Endodermal cell (in vitro differentiated cells): ENCODE measurements at regions not wholly inside any gene's neighbourhood (a gene's known extent, or its start where the extent isn't known, plus 50 kb on each side); places are given as distances from the start of the nearest gene placed in this dataset.

Experiments
- DNase-seq: peaks from one replicate; pipeline ENCODE4 v3.0.0-alpha.2; 2017
- H3K27ac ChIP-seq: 2 replicates; pipeline ENCODE4 v1.5.1; 2013; ENCODE audit warnings: mild to moderate bottlenecking, low read depth, low read length, moderate library complexity
- H3K27me3 ChIP-seq: 2 replicates; pipeline ENCODE4 v1.6.1; 2013; ENCODE audit warnings: mild to moderate bottlenecking, low read length, moderate library complexity; ENCODE audit not compliant: insufficient read depth, control insufficient read depth, poor library complexity, severe bottlenecking
- H3K36me3 ChIP-seq: 2 replicates; pipeline ENCODE4 v1.7.0; 2013; ENCODE audit warnings: mild to moderate bottlenecking, low read length, moderate library complexity; ENCODE audit not compliant: control insufficient read depth, insufficient read depth
- H3K4me1 ChIP-seq: one replicate; pipeline ENCODE4 v1.7.0; 2013; ENCODE audit warnings: low read length; ENCODE audit not compliant: control insufficient read depth, insufficient read depth
- H3K4me3 ChIP-seq: 2 replicates; pipeline ENCODE4 v1.5.1; 2013; ENCODE audit warnings: mild to moderate bottlenecking, low read length, moderate library complexity
- H3K9ac ChIP-seq: 2 replicates; pipeline ENCODE4 v1.6.1; 2013; ENCODE audit warnings: mild to moderate bottlenecking, low read length, moderate library complexity; ENCODE audit not compliant: poor library complexity, severe bottlenecking; ENCODE audit errors: extremely low read depth
- H3K9me3 ChIP-seq: 2 replicates; pipeline ENCODE4 v1.6.1; 2013; ENCODE audit warnings: mild to moderate bottlenecking, low read length, moderate library complexity; ENCODE audit not compliant: control insufficient read depth
- H3K27ac Mint-ChIP-seq: 2 replicates; pipeline ENCODE4 v1.8.0; 2020; ENCODE audit warnings: mixed read lengths
- H3K27me3 Mint-ChIP-seq: 2 replicates; pipeline ENCODE4 v1.8.0; 2021; ENCODE audit warnings: mild to moderate bottlenecking, mixed read lengths; ENCODE audit not compliant: insufficient read depth
- H3K36me3 Mint-ChIP-seq: 2 replicates; pipeline ENCODE4 v1.8.0; 2020; ENCODE audit warnings: low read depth, mixed read lengths
- H3K4me1 Mint-ChIP-seq: 2 replicates; pipeline ENCODE4 v1.8.0; 2020; ENCODE audit warnings: mixed read lengths
- H3K4me3 Mint-ChIP-seq: 2 replicates; pipeline ENCODE4 v1.8.0; 2020; ENCODE audit warnings: mild to moderate bottlenecking, moderate library complexity, mixed read lengths
- H3K9me3 Mint-ChIP-seq: 2 replicates; pipeline ENCODE4 v1.8.0; 2020; ENCODE audit warnings: mild to moderate bottlenecking, mixed read lengths
- WGBS, 2 experiments: methylation state at CpG; one replicate each; pipeline versions ENCODE4 v1.1.5 to v1.1.7; 2013; ENCODE audit warnings: missing lambda C conversion rate in 2 of 2, mixed read lengths in 1 of 2; ENCODE audit not compliant: insufficient coverage in 1 of 2, insufficient read length in 1 of 2; 5-methylcytosine and 5-hydroxymethylcytosine counted together
- TF ChIP-seq, protein P1 (sequence below): fragments of 200-600 bp; sonication (generic); conservative IDR thresholded peaks from 2 replicates; pipeline ENCODE4 v1.5.0; 2021; ENCODE audit warnings: antibody characterized with exemption, mild to moderate bottlenecking

DNA sequence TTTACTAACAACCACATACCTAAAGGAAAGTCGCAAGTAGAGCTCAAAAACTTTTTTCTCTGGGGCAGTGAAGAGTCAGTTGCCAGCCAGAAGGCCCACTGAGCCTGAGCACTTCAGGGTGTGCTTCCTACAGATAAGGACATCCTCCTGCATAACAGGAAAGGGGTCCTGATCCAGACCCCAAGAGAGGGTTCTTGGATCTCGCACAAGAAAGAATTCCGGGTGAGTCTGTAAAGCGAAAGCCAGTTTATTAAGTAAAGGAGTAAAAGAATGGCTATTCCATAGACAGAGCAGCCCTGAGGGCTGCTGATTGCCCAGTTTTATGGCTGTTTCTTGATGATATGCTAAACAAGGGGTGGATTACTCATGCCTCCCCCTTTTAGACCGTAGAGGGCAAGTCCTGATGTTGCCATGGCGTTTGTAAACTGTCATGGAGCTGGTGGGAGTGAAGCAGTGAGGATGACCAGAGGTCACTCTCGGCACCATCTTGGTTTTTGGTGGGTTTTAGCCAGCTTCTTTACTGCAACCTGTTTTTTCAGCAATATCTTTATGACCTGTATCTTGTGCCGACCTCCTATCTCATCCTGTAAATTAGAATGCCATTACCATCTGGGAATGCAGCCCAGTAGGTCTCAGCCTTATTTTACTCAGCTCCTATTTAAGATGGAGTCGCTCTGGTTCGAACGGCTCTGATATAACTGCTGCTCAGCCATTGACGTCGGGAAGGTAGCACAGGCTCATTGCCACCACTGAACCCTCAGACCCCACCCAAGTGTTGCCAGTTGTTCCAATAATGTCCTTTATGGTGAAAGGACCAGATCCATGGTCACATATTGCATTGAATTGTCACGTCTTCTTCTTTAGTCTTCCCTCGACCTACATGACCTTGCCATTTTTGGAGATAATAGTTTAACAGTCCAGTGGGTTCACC is 96.6 kb upstream of the ERRFI1 start:
- H3K9ac ChIP-seq: no peak overlapping the region
- WGBS, 2 experiments: 92% methylated on average over 15 of the region's 15 CpGs
- H3K27ac Mint-ChIP-seq: no peak overlapping the region

DNA sequence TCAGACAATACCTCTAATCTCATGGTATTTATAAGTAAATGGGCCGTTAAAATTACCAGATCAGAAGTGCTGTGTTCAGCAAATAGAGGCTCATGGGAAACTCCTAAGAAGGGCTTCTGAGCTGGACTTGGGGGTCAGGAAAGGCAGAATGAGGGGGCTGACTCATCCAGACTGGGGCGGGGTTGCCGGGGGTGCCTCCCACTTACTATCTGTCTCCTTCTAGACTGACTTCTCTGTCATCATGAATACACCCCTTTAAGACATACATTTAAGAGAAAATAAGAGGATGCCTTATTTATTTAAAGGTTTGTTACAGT is 96.0 kb upstream of the ERRFI1 start:
- Histone ChIP-seq H3K4me1 (peaks cover 5% of the 10 kb centered on the region), H3K27me3 (no peaks in the 10 kb centered on the region), H3K36me3 (no peaks in the 10 kb centered on the region), H3K9ac (no peak overlapping the region), H3K27ac (peak overlapping the region; percentile 12), H3K9me3 (peaks cover 27% of the 10 kb centered on the region), H3K4me3 (no peak overlapping the region)
- Mint-ChIP-seq H3K4me1 (peaks cover 27% of the 10 kb centered on the region), H3K36me3 (peaks cover 10% of the 10 kb centered on the region), H3K27ac (no peak overlapping the region), H3K4me3 (no peak overlapping the region), H3K27me3 (peaks cover 2% of the 10 kb centered on the region), H3K9me3 (peaks cover 37% of the 10 kb centered on the region)
- TF ChIP-seq, protein P1, sequence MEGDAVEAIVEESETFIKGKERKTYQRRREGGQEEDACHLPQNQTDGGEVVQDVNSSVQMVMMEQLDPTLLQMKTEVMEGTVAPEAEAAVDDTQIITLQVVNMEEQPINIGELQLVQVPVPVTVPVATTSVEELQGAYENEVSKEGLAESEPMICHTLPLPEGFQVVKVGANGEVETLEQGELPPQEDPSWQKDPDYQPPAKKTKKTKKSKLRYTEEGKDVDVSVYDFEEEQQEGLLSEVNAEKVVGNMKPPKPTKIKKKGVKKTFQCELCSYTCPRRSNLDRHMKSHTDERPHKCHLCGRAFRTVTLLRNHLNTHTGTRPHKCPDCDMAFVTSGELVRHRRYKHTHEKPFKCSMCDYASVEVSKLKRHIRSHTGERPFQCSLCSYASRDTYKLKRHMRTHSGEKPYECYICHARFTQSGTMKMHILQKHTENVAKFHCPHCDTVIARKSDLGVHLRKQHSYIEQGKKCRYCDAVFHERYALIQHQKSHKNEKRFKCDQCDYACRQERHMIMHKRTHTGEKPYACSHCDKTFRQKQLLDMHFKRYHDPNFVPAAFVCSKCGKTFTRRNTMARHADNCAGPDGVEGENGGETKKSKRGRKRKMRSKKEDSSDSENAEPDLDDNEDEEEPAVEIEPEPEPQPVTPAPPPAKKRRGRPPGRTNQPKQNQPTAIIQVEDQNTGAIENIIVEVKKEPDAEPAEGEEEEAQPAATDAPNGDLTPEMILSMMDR: no peak
- 78% methylated on average over 2 of the region's 3 CpGs; no CpG with 5 or more reads in 1 of the 2 experiments for WGBS, 2 experiments
- no peak for DNase-seq

More for the DNA sequence above, 96.6 kb upstream of the ERRFI1 start:
- peaks cover 5% of the 10 kb centered on the region for H3K4me1 ChIP-seq
- no peak for DNase-seq
- no peaks in the 10 kb centered on the region for H3K36me3 ChIP-seq
- H3K9me3 Mint-ChIP-seq: peaks cover 39% of the 10 kb centered on the region
- H3K4me3 Mint-ChIP-seq: no peak overlapping the region
- H3K27me3 Mint-ChIP-seq: peaks cover 4% of the 10 kb centered on the region
- H3K36me3 Mint-ChIP-seq: peaks cover 10% of the 10 kb centered on the region
- no peaks in the 10 kb centered on the region for H3K27me3 ChIP-seq
- TF ChIP-seq, protein P1: no peak
- H3K4me3 ChIP-seq: no peak overlapping the region
- peak overlapping the region; percentile 12 for H3K27ac ChIP-seq
- peaks cover 24% of the 10 kb centered on the region for H3K4me1 Mint-ChIP-seq
- H3K9me3 ChIP-seq: peaks cover 27% of the 10 kb centered on the region

DNA sequence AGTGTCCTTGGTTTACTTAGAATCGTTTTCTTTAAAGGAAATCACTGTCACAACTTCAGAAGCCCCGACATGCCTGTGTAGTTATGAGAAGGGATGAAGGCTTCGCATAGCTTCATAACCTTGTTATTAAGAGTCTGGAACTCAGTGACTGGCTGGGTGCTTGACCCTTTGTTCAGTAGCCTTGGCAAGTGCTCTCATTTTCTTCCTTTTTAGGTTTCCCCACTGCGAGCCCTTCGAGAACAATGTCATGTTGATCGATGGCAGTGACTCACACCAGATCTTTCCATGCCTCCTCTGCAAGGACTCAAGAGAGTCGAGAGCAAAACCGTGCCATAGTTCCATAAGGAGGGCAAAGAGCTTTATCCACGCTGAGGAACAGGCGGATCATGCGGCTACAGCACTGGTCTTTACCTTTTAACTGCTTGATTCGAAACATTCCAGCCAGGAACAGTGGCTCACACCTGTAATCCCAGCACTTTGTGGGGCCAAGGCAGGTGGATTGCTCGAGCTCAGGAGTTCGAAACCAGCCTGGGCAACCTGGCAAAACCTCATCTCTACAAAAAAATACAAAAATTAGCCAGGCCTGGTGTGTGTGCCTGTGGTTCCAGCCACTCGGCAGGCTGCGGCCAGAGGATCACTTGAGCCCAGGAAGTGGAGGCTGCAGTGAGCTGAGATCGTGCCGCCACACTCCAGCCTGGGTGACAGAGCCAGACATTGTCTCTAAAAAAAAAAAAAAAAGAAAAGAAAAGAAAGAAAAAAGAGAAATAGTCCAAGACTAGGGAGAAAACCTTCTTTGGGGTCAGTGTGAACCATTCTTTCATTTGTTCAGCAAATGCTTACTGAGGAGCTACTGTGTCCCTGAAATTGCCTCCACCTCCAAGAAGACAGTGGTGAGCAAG is 95.4 kb upstream of the ERRFI1 start:
- Mint-ChIP-seq H3K36me3 (peaks cover 9% of the 10 kb centered on the region), H3K4me1 (peaks cover 33% of the 10 kb centered on the region), H3K9me3 (peaks cover 34% of the 10 kb centered on the region), H3K4me3 (no peak overlapping the region), H3K27ac (peak overlapping the region; percentile 78), H3K27me3 (peaks cover 2% of the 10 kb centered on the region)
- 54 to 79% methylated on average over 15 to 18 of the region's 18 CpGs for WGBS, 2 experiments
- DNase-seq: no peak
- TF ChIP-seq, protein P1: no peak
- no peak overlapping the region for H3K9ac ChIP-seq
- H3K9me3 ChIP-seq: peaks cover 27% of the 10 kb centered on the region
- peaks cover 5% of the 10 kb centered on the region for H3K4me1 ChIP-seq
- H3K27me3 ChIP-seq: no peaks in the 10 kb centered on the region
- no peaks in the 10 kb centered on the region for H3K36me3 ChIP-seq
- H3K4me3 ChIP-seq: no peak overlapping the region
- peak overlapping the region; percentile 94 for H3K27ac ChIP-seq
